ENCODE measurements at regions not wholly inside any gene's neighbourhood (a gene's known extent, or its start where the extent isn't known, plus 50 kb on each side); places are given as distances from the start of the nearest gene placed in this dataset.

- Mint-ChIP-seq H3K27me3 (peaks cover 34% of the 10 kb centered on the region), H3K4me3 (no peak overlapping the region), H3K9me3 (no peaks in the 10 kb centered on the region), H3K27ac (no peak overlapping the region), H3K4me1 (ENCODE audit: low read depth) (no peaks in the 10 kb centered on the region), H3K36me3 (ENCODE audit: low read depth) (no peaks in the 10 kb centered on the region)
- DNase-seq: no peak
Observed at GRCh38 chr9:121581786-121582600, 69.4 kb upstream of the DAB2IP start.

- Mint-ChIP-seq H3K9me3 (no peaks in the 10 kb centered on the region), H3K4me1 (ENCODE audit: low read depth) (no peaks in the 10 kb centered on the region), H3K36me3 (ENCODE audit: low read depth) (no peaks in the 10 kb centered on the region), H3K4me3 (no peak overlapping the region), H3K27ac (no peak overlapping the region), H3K27me3 (peaks cover 36% of the 10 kb centered on the region)
- no peak for DNase-seq
Observed at GRCh38 chr9:121582641-121583040, 68.8 kb upstream of the DAB2IP start.

- no peaks in the 10 kb centered on the region for H3K4me1 Mint-ChIP-seq (ENCODE audit: low read depth)
- H3K9me3 Mint-ChIP-seq: no peaks in the 10 kb centered on the region
- peaks cover 45% of the 10 kb centered on the region for H3K27me3 Mint-ChIP-seq
- no peaks in the 10 kb centered on the region for H3K36me3 Mint-ChIP-seq (ENCODE audit: low read depth)
- DNase-seq: no peak
- no peak overlapping the region for H3K27ac Mint-ChIP-seq
- no peak overlapping the region for H3K4me3 Mint-ChIP-seq
Observed at GRCh38 chr9:121584421-121584820, 67.0 kb upstream of the DAB2IP start.

GRCh38 chr9:121587863-121588262, 63.6 kb upstream of the DAB2IP start:
- Mint-ChIP-seq H3K27me3 (peaks cover 42% of the 10 kb centered on the region), H3K4me3 (no peak overlapping the region), H3K4me1 (ENCODE audit: low read depth) (no peaks in the 10 kb centered on the region), H3K9me3 (no peaks in the 10 kb centered on the region), H3K36me3 (ENCODE audit: low read depth) (no peaks in the 10 kb centered on the region), H3K27ac (no peak overlapping the region)
- no peak for DNase-seq

- no peak overlapping the region for H3K27ac Mint-ChIP-seq
- no peak for DNase-seq
- no peaks in the 10 kb centered on the region for H3K9me3 Mint-ChIP-seq
- H3K4me1 Mint-ChIP-seq (ENCODE audit: low read depth): no peaks in the 10 kb centered on the region
- no peak overlapping the region for H3K4me3 Mint-ChIP-seq
- peaks cover 42% of the 10 kb centered on the region for H3K27me3 Mint-ChIP-seq
- no peaks in the 10 kb centered on the region for H3K36me3 Mint-ChIP-seq (ENCODE audit: low read depth)
Observed at GRCh38 chr9:121589986-121590385, 61.4 kb upstream of the DAB2IP start.

GRCh38 chr9:121592265-121592664, 59.2 kb upstream of the DAB2IP start:
- Mint-ChIP-seq H3K9me3 (peaks cover 3% of the 10 kb centered on the region), H3K36me3 (ENCODE audit: low read depth) (no peaks in the 10 kb centered on the region), H3K27me3 (peaks cover 50% of the 10 kb centered on the region), H3K27ac (no peak overlapping the region), H3K4me1 (ENCODE audit: low read depth) (no peaks in the 10 kb centered on the region), H3K4me3 (no peak overlapping the region)
- DNase-seq: no peak

- H3K36me3 Mint-ChIP-seq (ENCODE audit: low read depth): no peaks in the 10 kb centered on the region
- no peak for DNase-seq
- peaks cover 56% of the 10 kb centered on the region for H3K27me3 Mint-ChIP-seq
- no peak overlapping the region for H3K4me3 Mint-ChIP-seq
- peaks cover 6% of the 10 kb centered on the region for H3K9me3 Mint-ChIP-seq
- no peaks in the 10 kb centered on the region for H3K4me1 Mint-ChIP-seq (ENCODE audit: low read depth)
- H3K27ac Mint-ChIP-seq: no peak overlapping the region
Observed at GRCh38 chr9:121593066-121593465, 58.4 kb upstream of the DAB2IP start.

- Mint-ChIP-seq H3K4me1 (ENCODE audit: low read depth) (peaks cover 3% of the 10 kb centered on the region), H3K27ac (no peak overlapping the region), H3K27me3 (peaks cover 57% of the 10 kb centered on the region), H3K9me3 (peaks cover 6% of the 10 kb centered on the region), H3K4me3 (no peak overlapping the region), H3K36me3 (ENCODE audit: low read depth) (no peaks in the 10 kb centered on the region)
- no peak for DNase-seq
Observed at GRCh38 chr9:121596515-121596914, 54.9 kb upstream of the DAB2IP start.

GRCh38 chr9:121597698-121598166, 53.7 kb upstream of the DAB2IP start:
- H3K4me3 Mint-ChIP-seq: no peak overlapping the region
- DNase-seq: no peak

GRCh38 chr9:121598167-121598964, 53.1 kb upstream of the DAB2IP start:
- Mint-ChIP-seq H3K9me3 (peaks cover 6% of the 10 kb centered on the region), H3K27me3 (peaks cover 68% of the 10 kb centered on the region), H3K4me3 (no peak overlapping the region), H3K27ac (no peak overlapping the region), H3K36me3 (ENCODE audit: low read depth) (no peaks in the 10 kb centered on the region), H3K4me1 (ENCODE audit: low read depth) (peaks cover 3% of the 10 kb centered on the region)
- no peak for DNase-seq

More at GRCh38 chr9:121597698-121598166, 53.7 kb upstream of the DAB2IP start:
- no peak overlapping the region for H3K27ac Mint-ChIP-seq
- no peaks in the 10 kb centered on the region for H3K36me3 Mint-ChIP-seq (ENCODE audit: low read depth)
- peaks cover 6% of the 10 kb centered on the region for H3K9me3 Mint-ChIP-seq
- H3K27me3 Mint-ChIP-seq: peaks cover 62% of the 10 kb centered on the region
- H3K4me1 Mint-ChIP-seq (ENCODE audit: low read depth): peaks cover 3% of the 10 kb centered on the region

GRCh38 chr9:121598965-121599871, 52.2 kb upstream of the DAB2IP start:
- peaks cover 75% of the 10 kb centered on the region for H3K27me3 Mint-ChIP-seq
- H3K9me3 Mint-ChIP-seq: peaks cover 6% of the 10 kb centered on the region
- DNase-seq: no peak

GRCh38 chr9:121599872-121600585, 51.4 kb upstream of the DAB2IP start:
- no peak overlapping the region for H3K27ac Mint-ChIP-seq
- no peak for DNase-seq
- no peak overlapping the region for H3K4me3 Mint-ChIP-seq
- no peaks in the 10 kb centered on the region for H3K36me3 Mint-ChIP-seq (ENCODE audit: low read depth)
- H3K27me3 Mint-ChIP-seq: peaks cover 78% of the 10 kb centered on the region
- H3K9me3 Mint-ChIP-seq: peaks cover 6% of the 10 kb centered on the region
- H3K4me1 Mint-ChIP-seq (ENCODE audit: low read depth): peaks cover 3% of the 10 kb centered on the region

More at GRCh38 chr9:121598965-121599871, 52.2 kb upstream of the DAB2IP start:
- Mint-ChIP-seq H3K4me3 (no peak overlapping the region), H3K27ac (no peak overlapping the region), H3K4me1 (ENCODE audit: low read depth) (peaks cover 3% of the 10 kb centered on the region), H3K36me3 (ENCODE audit: low read depth) (no peaks in the 10 kb centered on the region)

- peaks cover 74% of the 10 kb centered on the region for H3K27me3 Mint-ChIP-seq
- no peaks in the 10 kb centered on the region for H3K36me3 Mint-ChIP-seq (ENCODE audit: low read depth)
- peaks cover 3% of the 10 kb centered on the region for H3K4me1 Mint-ChIP-seq (ENCODE audit: low read depth)
- DNase-seq: no peak
- H3K27ac Mint-ChIP-seq: no peak overlapping the region
- H3K9me3 Mint-ChIP-seq: peaks cover 6% of the 10 kb centered on the region
- no peak overlapping the region for H3K4me3 Mint-ChIP-seq
Observed at GRCh38 chr9:121601194-121601593, 50.2 kb upstream of the DAB2IP start.
